ENCODE measurements at regions not wholly inside any gene's neighbourhood (a gene's known extent, or its start where the extent isn't known, plus 50 kb on each side); places are given as distances from the start of the nearest gene placed in this dataset.

DNA sequence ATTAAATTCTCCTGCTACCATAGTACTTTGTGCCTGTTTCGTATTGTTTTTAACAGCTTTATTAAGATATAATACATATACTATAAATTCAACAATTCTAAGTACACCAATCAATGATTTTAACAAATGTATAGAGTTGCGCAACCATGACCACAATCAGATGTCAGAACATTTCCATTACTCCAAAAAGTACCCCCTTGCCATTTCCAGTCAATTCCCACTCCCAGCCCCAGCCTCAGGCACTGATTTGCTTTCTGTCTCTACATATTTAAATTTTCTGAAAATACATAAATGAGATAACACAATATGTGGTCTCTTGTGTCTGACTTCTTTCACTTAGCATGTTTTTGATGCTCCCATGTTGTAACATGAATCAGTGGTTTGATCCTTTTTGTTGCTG lies 193.9 kb downstream of the FIGN start:
- intact Hi-C loops (cut with DNase I) = no loop called here
- DNase-seq (ENCODE audit: low spot score) = no peak

DNA sequence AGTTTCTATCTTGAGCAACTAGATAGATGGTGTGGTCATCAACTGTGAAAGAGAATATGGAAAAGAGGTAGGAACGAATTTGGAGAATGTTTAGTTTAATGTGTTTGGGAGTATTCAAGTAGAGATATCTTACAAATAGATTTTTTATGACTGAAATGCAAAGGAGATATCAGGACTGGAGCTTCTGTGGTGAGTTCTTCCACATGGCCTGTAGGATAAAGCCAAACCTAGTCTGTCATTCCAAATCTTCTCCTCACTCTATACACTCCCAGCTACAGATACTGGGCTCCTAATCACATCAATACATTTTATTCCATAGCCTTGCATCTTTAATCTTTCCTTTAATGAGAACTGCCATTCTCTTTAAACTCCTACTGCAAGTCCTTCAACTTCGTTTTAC lies 194.3 kb downstream of the FIGN start:
- intact Hi-C loops (cut with DNase I) = no loop called here
- DNase-seq (ENCODE audit: low spot score) = no peak

DNA sequence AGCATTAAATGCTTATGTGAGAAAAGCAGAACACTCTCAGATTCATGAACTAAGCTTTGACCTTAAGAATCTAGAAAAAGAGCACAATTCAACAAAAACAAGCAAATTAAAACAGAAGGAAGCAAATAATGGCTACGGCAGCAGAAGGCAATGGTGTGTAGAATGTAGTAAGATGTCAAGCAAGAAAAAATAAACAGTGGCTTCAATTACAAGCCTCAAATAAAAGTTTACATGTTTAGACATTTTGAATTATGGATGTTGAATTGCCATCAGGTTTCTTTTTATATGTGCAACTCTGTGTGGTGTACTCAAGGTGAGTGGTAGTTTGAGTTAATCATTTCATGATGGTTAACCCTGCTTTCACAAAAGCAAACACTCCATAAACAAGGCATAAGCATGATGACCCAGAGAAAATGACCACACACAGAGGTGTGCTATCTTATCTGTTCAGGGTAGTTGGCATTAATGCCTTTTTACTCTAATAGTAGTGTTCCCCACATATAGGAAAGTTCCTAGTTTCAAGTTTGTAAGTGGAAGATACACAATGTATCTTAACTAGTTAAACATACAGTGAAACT lies 207.1 kb downstream of the FIGN start:
- intact Hi-C loops (cut with DNase I) = no loop called here
- DNase-seq (ENCODE audit: low spot score) = no peak

DNA sequence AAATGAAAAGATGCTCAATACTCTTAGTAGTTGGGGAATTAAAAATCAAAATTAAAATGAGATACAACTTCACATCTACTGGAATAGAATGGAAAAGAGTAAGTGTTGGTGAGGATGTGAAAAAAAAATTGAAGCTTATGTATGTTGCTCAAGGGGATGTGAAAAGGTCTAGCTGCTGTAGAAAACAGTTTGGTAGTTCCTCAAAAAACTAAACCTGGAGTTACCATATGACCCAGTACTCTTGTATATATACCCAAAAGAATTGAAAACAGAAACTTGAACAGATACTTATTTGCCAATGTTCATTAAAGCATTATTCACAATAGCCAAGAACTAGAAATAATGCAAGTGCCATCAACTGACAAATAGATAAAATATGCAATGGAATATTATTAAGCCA lies 208.4 kb downstream of the FIGN start:
- intact Hi-C loops (cut with DNase I) = no loop called here
- DNase-seq (ENCODE audit: low spot score) = no peak

DNA sequence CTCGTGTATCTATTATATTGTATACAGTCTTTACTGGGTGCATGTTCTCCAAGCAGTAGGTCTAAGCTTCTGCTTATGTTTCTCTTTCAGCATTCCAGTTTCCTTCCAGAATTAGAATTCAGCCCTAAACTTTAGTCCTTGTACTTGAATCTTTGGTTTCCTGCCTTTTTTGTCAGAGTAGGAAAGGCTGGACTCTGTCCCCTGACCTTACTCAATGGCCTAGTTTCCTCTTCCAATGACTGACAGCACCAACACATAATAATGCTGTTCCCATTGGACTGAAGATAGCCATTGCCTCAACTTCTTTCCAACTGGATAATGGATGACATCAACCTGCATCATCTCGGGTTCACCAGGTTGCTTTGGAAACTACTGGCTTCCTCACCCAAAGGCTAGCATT lies 217.0 kb downstream of the FIGN start:
- intact Hi-C loops (cut with DNase I) = no loop called here
- DNase-seq (ENCODE audit: low spot score) = no peak

DNA sequence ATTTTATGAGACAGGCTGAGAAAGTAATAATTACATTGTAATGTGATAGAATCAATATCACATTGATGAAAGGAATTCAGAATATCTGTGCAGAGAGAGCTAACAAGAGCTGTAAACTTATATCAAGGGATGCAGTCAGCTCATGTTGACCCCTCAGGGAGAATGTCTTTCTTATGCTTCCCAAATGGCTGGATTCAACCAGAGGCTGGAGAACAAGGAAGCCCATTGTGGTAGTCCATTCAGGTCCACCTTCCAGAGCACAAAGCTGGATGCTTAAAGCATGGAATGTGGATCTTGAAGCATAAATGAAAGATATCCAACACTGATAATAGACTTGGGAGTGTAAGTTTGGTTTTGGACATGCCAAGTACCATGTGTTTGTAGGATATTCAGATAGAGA lies 220.0 kb downstream of the FIGN start:
- DNase-seq (ENCODE audit: low spot score) = no peak
- intact Hi-C loops (cut with DNase I) = no loop called here

DNA sequence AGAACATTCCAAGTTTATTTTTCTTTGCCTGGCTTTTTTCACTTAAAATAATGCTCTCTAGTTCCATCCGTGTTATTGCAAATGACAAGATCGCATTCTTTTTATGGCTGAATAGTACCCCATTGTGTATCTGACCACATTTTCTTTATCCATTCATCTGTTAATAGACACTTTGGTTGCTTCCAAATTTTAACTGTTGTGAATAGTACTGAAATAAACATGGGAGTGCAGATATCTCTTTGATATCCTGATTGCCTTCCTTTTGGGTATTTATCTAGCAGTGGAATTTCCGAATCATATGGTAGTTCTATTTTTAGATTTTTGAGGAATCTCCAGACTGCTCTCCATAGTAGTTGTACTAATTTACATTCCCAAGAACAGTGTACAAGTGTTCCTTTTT lies 230.5 kb downstream of the FIGN start:
- DNase-seq (ENCODE audit: low spot score) = no peak
- intact Hi-C loops (cut with DNase I) = no loop called here

DNA sequence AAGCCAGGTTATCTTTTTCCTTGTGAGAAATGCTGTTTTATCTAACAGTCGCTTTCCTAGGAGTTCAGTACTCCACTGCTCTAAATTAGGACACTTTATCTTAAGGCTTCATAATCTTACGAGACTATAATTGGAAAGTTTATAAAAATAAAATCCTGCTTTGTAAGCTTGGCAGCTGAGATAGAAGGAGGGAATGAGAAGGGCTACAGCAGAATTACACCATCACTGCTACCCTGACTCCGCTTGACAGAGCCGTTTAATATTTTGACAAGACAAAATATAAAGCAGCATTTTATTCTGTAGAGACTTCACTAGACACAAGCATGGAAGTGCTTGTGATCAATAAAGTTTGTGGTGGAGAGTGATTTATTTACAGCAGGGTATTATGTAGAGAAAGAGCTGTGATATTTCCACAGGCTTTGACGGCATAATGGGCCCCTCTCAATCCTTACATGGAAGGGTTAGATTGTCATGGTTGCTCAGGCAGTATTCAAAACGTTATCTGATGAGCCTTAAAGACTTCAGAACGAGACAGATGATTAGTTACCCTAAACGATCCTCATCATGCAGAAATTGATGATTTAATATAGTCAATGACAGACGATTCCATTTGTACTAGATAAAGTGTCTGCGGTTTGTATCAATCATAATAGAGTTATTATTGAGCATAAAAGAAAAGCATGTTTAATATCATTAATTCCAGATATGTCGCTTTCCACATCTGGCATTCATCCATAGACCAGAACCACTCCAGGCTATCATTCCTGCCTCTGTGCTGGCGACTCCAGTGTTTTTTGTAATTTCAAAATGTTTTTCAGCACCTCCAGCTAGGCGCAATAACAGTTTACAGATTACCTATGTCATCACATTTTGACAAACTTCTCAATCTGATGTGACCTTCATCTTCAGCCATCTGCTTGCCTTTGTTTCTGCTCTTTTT lies 242.2 kb downstream of the FIGN start:
- intact Hi-C loops (cut with DNase I) = no loop called here
- no peak for DNase-seq (ENCODE audit: low spot score)

DNA sequence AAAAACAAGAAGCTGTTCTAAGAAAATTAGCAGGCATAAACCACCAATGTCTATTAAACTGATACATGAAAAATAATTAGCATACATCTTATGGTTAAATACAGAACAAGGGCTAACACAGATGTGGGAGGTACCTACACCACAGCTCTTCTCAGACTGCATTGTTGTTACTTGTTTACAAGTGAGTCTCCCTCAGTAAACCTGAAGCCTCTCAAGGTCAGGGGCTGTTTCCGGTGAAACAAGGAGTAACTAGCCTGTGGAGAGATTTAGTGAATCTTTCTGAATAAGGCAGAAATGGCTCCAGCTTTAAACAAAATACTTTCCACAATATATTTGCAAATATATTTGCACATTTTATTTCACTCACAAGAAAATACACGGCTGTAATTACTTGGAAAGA lies 244.0 kb downstream of the FIGN start:
- intact Hi-C loops (cut with DNase I) = no loop called here

DNA sequence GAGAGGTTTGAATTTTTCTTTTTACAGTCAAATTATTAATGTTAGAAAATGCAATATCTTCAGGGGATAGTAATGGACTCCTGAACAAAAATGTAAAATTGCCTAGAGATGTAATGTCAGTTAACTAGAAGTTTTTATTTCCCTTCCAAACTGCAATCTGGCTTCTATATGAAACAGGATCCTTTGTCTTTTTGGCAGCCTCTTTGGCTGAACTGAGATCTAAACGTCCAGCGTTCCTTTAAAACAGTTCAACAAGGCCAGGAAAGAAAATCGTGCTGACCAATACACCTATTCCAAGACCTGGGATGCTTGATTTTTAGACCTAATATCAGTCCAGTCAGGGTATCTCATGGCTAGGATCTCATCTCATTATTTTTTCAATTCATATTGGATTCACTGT lies 245.5 kb downstream of the FIGN start:
- intact Hi-C loops (cut with DNase I) = no loop called here
- DNase-seq (ENCODE audit: low spot score) = no peak

More for the DNA sequence above, 244.0 kb downstream of the FIGN start:
- DNase-seq (ENCODE audit: low spot score) = no peak

DNA sequence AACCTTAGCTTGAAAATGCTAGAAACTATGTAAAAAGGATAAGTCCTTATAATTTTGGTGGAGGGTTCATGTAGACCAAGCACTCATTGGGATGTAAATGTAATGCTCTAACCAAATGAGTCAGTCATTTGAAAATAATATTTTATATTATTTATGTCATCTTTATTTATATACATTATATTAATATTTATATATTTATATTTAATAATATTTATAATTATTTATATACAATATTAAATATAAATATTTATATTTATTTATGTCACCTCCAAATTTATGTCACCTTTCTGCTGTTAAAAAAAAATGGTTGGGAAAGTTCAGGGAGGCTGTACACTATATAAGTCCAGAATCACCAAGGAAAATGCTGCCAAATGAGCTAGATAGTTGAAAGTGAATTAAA lies 254.3 kb downstream of the FIGN start:
- intact Hi-C loops (cut with DNase I) = no loop called here

DNA sequence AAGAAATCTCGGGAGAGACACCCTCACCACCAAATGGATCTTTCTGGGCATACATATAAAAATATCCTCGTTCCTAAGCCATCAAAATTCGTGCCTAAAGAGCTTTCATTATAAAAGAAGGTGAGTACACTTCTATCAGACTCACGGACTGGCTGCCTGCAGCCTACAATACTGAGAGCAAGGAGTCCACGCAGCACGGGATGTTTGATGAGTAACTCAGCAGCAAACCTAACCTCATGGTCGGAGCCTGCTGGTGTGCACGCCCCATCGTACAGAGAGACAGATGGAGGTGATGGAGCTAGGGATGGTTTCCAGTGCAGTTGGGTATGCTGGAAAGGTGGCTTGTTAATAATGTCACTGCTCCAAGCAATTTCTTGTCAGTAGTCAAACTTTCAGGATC lies 256.2 kb downstream of the FIGN start:
- DNase-seq (ENCODE audit: low spot score) = no peak
- intact Hi-C loops (cut with DNase I) = no loop called here

More for the DNA sequence above, 254.3 kb downstream of the FIGN start:
- DNase-seq (ENCODE audit: low spot score) = no peak

DNA sequence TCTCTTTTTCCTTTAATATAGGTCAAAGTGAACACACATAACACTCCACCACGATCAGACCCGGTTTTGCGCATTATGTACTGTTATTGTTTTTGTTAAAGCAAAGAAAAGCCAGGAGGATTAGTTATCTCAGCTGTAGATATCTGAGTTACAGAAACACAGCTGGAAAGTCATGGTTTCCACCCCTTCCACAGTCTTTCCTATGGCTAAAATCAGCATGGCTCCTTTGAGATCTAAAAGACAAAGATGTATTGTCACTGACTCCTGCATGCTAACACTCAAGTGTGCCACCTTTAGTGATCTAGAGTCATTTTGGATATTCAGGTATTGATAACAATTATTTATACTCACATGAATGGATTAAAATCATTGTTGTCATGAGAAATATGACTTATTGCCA lies 260.0 kb downstream of the FIGN start:
- DNase-seq (ENCODE audit: low spot score) = no peak
- intact Hi-C loops (cut with DNase I) = no loop called here

DNA sequence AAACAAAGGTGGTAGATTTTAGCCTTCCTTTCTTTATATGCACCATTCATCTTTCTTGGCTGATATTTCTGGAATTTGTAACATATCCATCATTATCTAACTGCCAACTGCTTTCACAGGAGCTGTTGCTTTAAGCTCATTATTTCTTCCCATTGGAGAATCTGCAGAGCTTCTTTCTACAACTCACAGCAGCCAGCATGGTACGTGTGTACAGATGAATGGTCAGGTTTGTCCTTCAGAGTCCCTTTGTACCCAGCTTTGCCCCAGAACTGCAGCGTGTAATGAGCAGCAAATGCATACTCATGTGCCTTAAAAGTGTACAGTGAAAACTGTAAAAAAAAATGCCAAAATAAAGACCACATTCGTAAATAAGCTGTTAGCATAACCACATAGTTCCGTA lies 260.9 kb downstream of the FIGN start:
- intact Hi-C loops (cut with DNase I) = no loop called here
- no peak for DNase-seq (ENCODE audit: low spot score)

DNA sequence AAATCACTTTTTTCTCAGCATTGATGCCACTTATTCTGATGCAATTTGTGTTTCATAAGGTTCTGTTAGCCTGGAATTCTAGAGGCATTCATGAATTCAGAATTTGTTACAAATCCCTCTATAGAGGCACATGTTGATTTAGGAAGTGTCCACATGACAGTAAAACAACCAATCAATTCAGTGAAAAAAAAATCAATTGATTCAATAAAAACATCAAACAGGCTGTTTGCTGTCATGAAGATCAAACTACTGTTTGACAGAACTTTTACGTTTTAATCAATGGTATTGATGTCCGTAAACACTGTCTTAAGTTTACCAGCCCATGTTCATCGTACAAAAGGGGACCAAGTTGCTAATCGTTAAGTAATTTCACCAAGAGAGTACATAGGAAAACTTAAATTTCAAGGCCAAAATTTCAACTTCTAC lies 261.5 kb downstream of the FIGN start:
- intact Hi-C loops (cut with DNase I) = no loop called here
- DNase-seq (ENCODE audit: low spot score) = no peak

DNA sequence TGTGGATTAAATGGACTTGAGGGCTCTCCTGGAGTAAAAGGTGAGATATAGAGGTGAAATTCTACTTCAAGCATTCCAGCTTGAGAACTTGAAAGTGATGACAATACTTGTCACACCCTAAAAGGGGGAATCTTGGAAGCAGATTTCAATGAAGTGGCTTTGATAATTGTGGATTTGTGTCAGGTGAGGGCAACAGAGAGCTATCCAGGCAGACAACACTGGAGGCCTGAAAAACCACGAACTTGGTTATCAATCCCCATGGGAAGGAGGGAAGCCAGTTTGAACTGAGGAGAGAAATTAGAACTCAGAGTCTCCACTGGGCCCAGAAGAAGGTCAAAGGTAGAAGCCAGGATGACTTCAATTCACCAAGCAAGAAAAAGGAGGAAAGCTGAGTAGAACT lies 263.9 kb downstream of the FIGN start:
- no peak for DNase-seq (ENCODE audit: low spot score)
- intact Hi-C loops (cut with DNase I) = no loop called here

DNA sequence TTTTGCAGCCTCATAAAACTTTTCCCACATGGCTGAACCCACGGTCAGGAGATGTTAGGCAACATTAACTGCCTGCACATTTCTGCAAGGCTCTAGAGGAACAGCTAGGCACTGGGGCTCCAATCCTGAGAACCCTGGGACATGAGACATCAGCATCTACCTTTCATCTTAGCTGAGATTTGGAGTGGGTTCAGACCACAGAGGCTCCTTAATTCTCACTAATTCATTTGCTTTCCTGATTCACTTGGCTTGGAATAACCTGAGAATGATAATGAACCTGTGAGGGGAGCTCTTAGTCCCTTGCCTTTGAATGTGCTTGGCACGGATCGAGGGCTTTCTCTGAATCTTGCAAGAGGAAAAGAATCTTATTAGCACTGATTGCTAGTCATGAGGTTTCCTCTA lies 266.2 kb downstream of the FIGN start:
- intact Hi-C loops (cut with DNase I) = no loop called here
- DNase-seq (ENCODE audit: low spot score) = no peak

DNA sequence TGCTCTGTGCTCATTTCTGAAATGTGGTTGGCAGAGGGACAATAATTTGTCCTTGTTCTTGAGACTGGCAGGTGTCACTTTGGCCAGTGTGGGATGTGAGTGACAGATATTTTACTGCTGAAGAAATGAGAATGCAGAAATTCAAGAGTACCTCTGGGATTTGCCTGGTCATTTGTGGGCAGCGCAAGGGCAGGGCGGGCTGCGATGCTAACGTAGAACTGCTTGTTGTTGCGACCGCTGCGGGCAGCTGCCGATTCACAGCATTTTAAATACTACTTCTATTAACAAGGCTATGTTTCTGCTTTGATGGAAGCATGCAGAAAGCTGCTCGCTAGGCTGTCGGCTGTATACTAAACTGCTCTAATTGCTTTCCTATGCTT lies 268.6 kb downstream of the FIGN start:
- no peak for DNase-seq (ENCODE audit: low spot score)
- intact Hi-C loops (cut with DNase I) = no loop called here

DNA sequence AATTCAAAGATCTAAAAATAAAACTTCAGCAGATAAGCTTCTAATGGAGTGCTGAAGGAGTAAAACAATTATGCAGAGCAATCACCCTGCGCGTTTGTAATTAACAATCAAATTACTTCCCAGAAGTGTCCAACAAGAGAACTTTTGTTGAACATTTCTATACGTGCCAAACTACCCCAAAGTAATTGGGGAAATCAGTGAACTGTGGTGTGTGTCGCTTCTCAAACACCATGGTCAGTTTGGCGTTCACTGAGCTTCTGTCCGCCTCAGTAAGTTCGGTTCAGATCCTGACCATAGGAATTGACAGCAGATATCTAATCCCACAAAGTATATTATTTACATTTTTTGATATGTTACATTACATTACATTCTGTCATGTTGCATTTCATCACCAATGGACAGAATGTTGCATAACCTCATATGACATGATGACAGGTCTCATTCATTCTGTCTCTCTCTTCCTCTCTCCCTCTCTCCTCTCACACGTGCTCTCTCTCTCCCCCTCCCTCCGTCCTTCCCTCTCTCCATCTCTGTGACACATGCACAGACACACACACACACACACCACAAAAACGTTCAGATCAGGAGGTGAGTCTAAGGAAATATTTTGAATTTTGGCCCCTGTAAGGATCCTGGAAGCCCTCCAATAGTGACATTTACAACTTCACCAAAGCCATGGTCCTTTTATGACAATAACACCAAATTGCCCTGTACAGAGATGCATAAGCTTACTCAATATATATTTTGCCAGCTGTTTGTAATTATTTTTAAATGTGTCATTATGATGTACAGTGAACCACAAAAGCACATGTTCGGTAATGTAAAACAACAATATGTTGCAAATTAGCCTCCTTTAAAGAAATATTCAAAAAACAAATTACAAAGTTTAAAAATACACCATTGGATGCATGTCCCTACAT lies 269.2 kb downstream of the FIGN start:
- intact Hi-C loops (cut with DNase I) = no loop called here
- no peak for DNase-seq (ENCODE audit: low spot score)

DNA sequence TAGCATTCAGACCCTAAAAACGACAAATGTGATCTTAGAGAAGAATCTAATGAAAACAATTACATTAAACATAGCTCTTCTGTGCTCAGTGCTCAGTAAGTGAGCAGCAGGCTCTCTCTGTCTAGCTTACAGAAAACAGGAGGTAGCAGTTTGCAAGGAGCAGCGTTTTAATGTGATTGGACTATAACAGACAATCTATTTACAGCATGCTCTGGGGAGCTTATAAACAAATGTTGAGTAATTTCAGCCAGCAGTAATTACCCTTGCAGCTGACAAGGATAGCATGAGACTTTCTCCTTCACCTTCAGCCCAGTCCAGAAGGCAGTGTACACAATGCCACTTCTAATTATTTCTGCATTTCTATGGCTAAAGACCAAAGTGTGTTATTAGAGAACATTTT lies 270.4 kb downstream of the FIGN start:
- intact Hi-C loops (cut with DNase I) = no loop called here
- no peak for DNase-seq (ENCODE audit: low spot score)

All from posterior vena cava (tissue), 2 donors.